K562 (cell line): ENCODE measurements at regions not wholly inside any gene's neighbourhood (a gene's known extent, or its start where the extent isn't known, plus 50 kb on each side); places are given as distances from the start of the nearest gene placed in this dataset.

Experiments
- ATAC-seq: fragments of 200-7000 bp; cut with Tn5 transposase; 3 replicates; pipeline ENCODE4 v1.9.1; 2020; ENCODE audit warnings: moderate library complexity
- BruUV-seq: library from RNA; stranded (reverse); fragments of 400-500 nt; replicated peaks from 2 replicates; lab custom pipeline; 2021; lab: Mats Ljungman, UMichigan
- CTCF ChIA-PET: fragments of 300-600 bp; formaldehyde crosslinking; extraction: SDS; loops from one replicate; lab custom pipeline; 2021; ENCODE audit warnings: low intra/inter-chr PET ratio; lab: Yijun Ruan, JAX
- POLR2A ChIA-PET: fragments of 300-600, 350-650 bp; sonication (Branson Sonifier 250); formaldehyde crosslinking; extraction: SDS; loops from one replicate; lab custom pipeline; 2021; ENCODE audit warnings: antibody characterized with exemption, inconsistent platforms; lab: Yijun Ruan, JAX
- DNase-seq, 4 experiments: peaks; one replicate each; pipeline versions ENCODE4 v3.0.0 to v3.0.0-alpha.2; 2011 to 2018; ENCODE audit warnings: low spot score in 3 of 4, mixed read lengths in 3 of 4; ENCODE audit errors: extremely low read depth in 1 of 4
- FAIRE-seq: peaks from 2 replicates; lab custom pipeline; 2011; peaks lifted over from hg19 to GRCh38; lab: Jason Lieb, UNC
- H2AFZ ChIP-seq: 2 replicates; pipeline ENCODE4 v1.6.0; 2011; ENCODE audit warnings: low read depth, low read length, control low read depth, inconsistent platforms
- H3K27ac ChIP-seq: fragments of 200-600 bp; 3 replicates; pipeline ENCODE4 v1.8.0; 2011; ENCODE audit warnings: low read depth, mild to moderate bottlenecking, control low read depth, inconsistent platforms, low read length, moderate library complexity, mixed read lengths; ENCODE audit errors: extremely low read depth
- H3K27me3 ChIP-seq, 2 experiments: fragments of 300-600 bp in 1 of 2; 2 replicates in 1 of 2; 3 replicates in 1 of 2; pipeline versions ENCODE4 v1.6.0 to v1.8.0; 2011; ENCODE audit warnings: inconsistent platforms in 2 of 2, low read length in 2 of 2, mild to moderate bottlenecking in 1 of 2, mixed read lengths in 1 of 2, moderate library complexity in 1 of 2; ENCODE audit not compliant: control insufficient read depth in 2 of 2, insufficient read depth in 2 of 2
- H3K36me3 ChIP-seq: fragments of 300-600 bp; 3 replicates; pipeline ENCODE4 v1.8.0; 2011; ENCODE audit warnings: mild to moderate bottlenecking, low read length, inconsistent platforms; ENCODE audit not compliant: control insufficient read depth, insufficient read depth
- H3K4me1 ChIP-seq, 2 experiments: fragments of 200-600 bp in 1 of 2; replicated peaks in 1 of 2; 2 replicates in 1 of 2; 3 replicates in 1 of 2; pipeline versions ENCODE4 v1.5.1 to v1.8.0; 2011; ENCODE audit warnings: inconsistent platforms in 2 of 2, low read length in 2 of 2, mild to moderate bottlenecking in 1 of 2, mixed read lengths in 1 of 2, moderate library complexity in 1 of 2; ENCODE audit not compliant: control insufficient read depth in 2 of 2, insufficient read depth in 2 of 2
- H3K4me2 ChIP-seq: 2 replicates; pipeline ENCODE4 v1.6.1; 2011; ENCODE audit warnings: low read length, control low read depth, inconsistent platforms, mixed read lengths; ENCODE audit not compliant: insufficient read depth
- H3K4me3 ChIP-seq: fragments of 200-600 bp; sonication (generic), shearing (Covaris generic); 2 replicates; pipeline ENCODE4 v1.5.1; 2016; ENCODE audit warnings: control low read depth, inconsistent platforms
- H3K79me2 ChIP-seq: fragments of 200-600 bp; 3 replicates; pipeline ENCODE4 v1.8.0; 2011; ENCODE audit warnings: low read length, inconsistent platforms; ENCODE audit not compliant: control insufficient read depth, insufficient read depth
- H3K9ac ChIP-seq, 2 experiments: 2 replicates each; pipeline versions ENCODE4 v1.6.0 to v1.6.1; 2011; ENCODE audit warnings: low read depth in 2 of 2, low read length in 2 of 2, control low read depth in 1 of 2, inconsistent platforms in 1 of 2, mild to moderate bottlenecking in 1 of 2, mixed read lengths in 1 of 2; ENCODE audit not compliant: insufficient read depth in 1 of 2
- H3K9me1 ChIP-seq: one replicate; pipeline ENCODE4 v1.6.0; 2011; ENCODE audit warnings: inconsistent platforms, mild to moderate bottlenecking, low read length, moderate library complexity; ENCODE audit not compliant: control insufficient read depth, insufficient read depth
- H3K9me3 ChIP-seq: replicated peaks from 2 replicates; pipeline ENCODE4 v1.5.1; 2011; ENCODE audit warnings: low read depth, low read length, inconsistent platforms; ENCODE audit not compliant: control insufficient read depth, insufficient read depth
- H4K20me1 ChIP-seq: replicated peaks from 2 replicates; pipeline ENCODE4 v1.6.1; 2011; ENCODE audit warnings: low read length, inconsistent platforms, mixed read lengths; ENCODE audit not compliant: control insufficient read depth, insufficient read depth
- CBX3 ChIP-seq, 2 experiments: IDR thresholded peaks; 1 replicate in 1 of 2; 2 replicates in 1 of 2; pipeline ENCODE4 v1.6.1; 2012; ENCODE audit warnings: inconsistent platforms in 2 of 2, low read length in 2 of 2, borderline replicate concordance in 1 of 2, control low read depth in 1 of 2
- EP300 ChIP-seq: IDR thresholded peaks from 2 replicates; pipeline ENCODE4 v1.6.1; 2012; ENCODE audit warnings: low read length, improper control_type of control experiment
- GATAD2A ChIP-seq: fragments of 450-650 bp; IDR thresholded peaks from 2 replicates; pipeline ENCODE4 v1.6.1; 2017
- HNRNPK ChIP-seq: fragments of 200-400 bp; formaldehyde crosslinking; IDR thresholded peaks from one replicate; pipeline ENCODE4 v1.6.1; 2018; ENCODE audit warnings: mild to moderate bottlenecking, low read depth, low read length; ENCODE audit not compliant: poor library complexity, severe bottlenecking
- KDM1A ChIP-seq, 2 experiments: fragments of 450-650 bp; IDR thresholded peaks; 2 replicates each; pipeline ENCODE4 v1.6.1; 2016; ENCODE audit warnings: mild to moderate bottlenecking in 2 of 2
- MEIS2 ChIP-seq: fragments of 450-650 bp; IDR thresholded peaks from 2 replicates; pipeline ENCODE4 v1.6.1; 2014; ENCODE audit warnings: mild to moderate bottlenecking; ENCODE audit not compliant: partially characterized antibody
- NCOA4 ChIP-seq: fragments of 450-650 bp; IDR thresholded peaks from 2 replicates; pipeline ENCODE4 v1.6.1; 2018; ENCODE audit warnings: mild to moderate bottlenecking; ENCODE audit not compliant: partially characterized antibody
- PKNOX1 ChIP-seq: fragments of 450-650 bp; IDR thresholded peaks from 2 replicates; pipeline ENCODE4 v1.6.1; 2016
- SMARCE1 ChIP-seq: fragments of 450-650 bp; IDR thresholded peaks from 2 replicates; pipeline ENCODE4 v1.7.1; 2016; ENCODE audit warnings: mild to moderate bottlenecking
- SP2 ChIP-seq: IDR thresholded peaks from 2 replicates; pipeline ENCODE4 v1.6.1; 2011; ENCODE audit warnings: mild to moderate bottlenecking, low read depth, low read length, moderate library complexity; ENCODE audit not compliant: poor library complexity, severe bottlenecking; ENCODE audit errors: extremely low read depth
- TRIM25 ChIP-seq: fragments of 450-650 bp; IDR thresholded peaks from 2 replicates; pipeline ENCODE4 v1.7.0; 2016; ENCODE audit warnings: borderline replicate concordance
- ZNF639 ChIP-seq, 2 experiments: fragments of 200-800 bp in 1 of 2; sonication (Bioruptor generic) in 1 of 2; sonication (generic) in 1 of 2; formaldehyde crosslinking in 1 of 2; IDR thresholded peaks in 1 of 2; conservative IDR thresholded peaks in 1 of 2; 2 replicates each; pipeline versions ENCODE4 v1.5.0 to v1.6.1; 2016 to 2020; ENCODE audit warnings: missing compliant biosample characterization in 1 of 2, missing genetic modification characterization in 1 of 2, missing genetic modification reagents in 1 of 2
- WGBS: fragments of 100-300 bp; shearing (Covaris generic); methylation state at CpG from one replicate; pipeline ENCODE4 v1.1.6; 2016; ENCODE audit warnings: low coverage, mixed read lengths; ENCODE audit not compliant: insufficient coverage; ENCODE audit errors: missing lambda C conversion rate; 5-methylcytosine and 5-hydroxymethylcytosine counted together
- in situ Hi-C: fragments of 300-500 bp; cut with MboI; formaldehyde crosslinking; loops from 4 replicates; pipeline ENCODE4 v1.15.0; 2018; ENCODE audit warnings: inconsistent platforms, mixed read lengths
- intact Hi-C: fragments of 100-400 bp; cut with micrococcal nuclease; formaldehyde crosslinking; loops from 2 replicates; pipeline ENCODE4 v1.14.2; 2022
- TF ChIP-seq, protein P1 (sequence below): sonication (generic); formaldehyde crosslinking; IDR thresholded peaks from 2 replicates; pipeline ENCODE4 v1.8.0; 2022; ENCODE audit warnings: mild to moderate bottlenecking, missing genetic modification reagents, borderline replicate concordance

GRCh38 chr3:124178531-124178930 is 186.6 kb upstream of the ROPN1 start:
- H4K20me1 ChIP-seq = no peaks in the 10 kb centered on the region; the same call in 1 of the 2 replicates
- FAIRE-seq (no peak), ATAC-seq (no peak), DNase-seq (no peak)
- 0% methylated on average over 3 of the region's 3 CpGs for WGBS
- TF ChIP-seq SMARCE1 = no peak
- no peak for TF ChIP-seq TRIM25
- no peak for TF ChIP-seq SP2
- TF ChIP-seq ZNF639 (CRISPR knock-in tag; conservative IDR thresholded peaks at IDR 0.05 in 1 of 2, IDR thresholded peaks at IDR 0.05 in 1 of 2) = no peak
- TF ChIP-seq EP300 = no peak
- no peak for TF ChIP-seq NCOA4
- TF ChIP-seq KDM1A (IDR thresholded peaks at IDR 0.05) = no peak
- no peak for TF ChIP-seq MEIS2
- no peak for TF ChIP-seq PKNOX1
- TF ChIP-seq, protein P1, sequence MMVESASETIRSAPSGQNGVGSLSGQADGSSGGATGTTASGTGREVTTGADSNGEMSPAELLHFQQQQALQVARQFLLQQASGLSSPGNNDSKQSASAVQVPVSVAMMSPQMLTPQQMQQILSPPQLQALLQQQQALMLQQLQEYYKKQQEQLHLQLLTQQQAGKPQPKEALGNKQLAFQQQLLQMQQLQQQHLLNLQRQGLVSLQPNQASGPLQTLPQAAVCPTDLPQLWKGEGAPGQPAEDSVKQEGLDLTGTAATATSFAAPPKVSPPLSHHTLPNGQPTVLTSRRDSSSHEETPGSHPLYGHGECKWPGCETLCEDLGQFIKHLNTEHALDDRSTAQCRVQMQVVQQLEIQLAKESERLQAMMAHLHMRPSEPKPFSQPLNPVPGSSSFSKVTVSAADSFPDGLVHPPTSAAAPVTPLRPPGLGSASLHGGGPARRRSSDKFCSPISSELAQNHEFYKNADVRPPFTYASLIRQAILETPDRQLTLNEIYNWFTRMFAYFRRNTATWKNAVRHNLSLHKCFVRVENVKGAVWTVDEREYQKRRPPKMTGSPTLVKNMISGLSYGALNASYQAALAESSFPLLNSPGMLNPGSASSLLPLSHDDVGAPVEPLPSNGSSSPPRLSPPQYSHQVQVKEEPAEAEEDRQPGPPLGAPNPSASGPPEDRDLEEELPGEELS (CRISPR knock-in tag) = no peak
- no peak for TF ChIP-seq HNRNPK
- no peak for TF ChIP-seq CBX3 (IDR thresholded peaks at IDR 0.05; ENCODE audit: borderline replicate concordance in 1 of 2, low read length in 2 of 2)
- TF ChIP-seq GATAD2A = no peak
- H3K36me3 ChIP-seq = no peaks in the 10 kb centered on the region
- H3K9me3 ChIP-seq = no peaks in the 10 kb centered on the region
- no peaks in the 10 kb centered on the region for H3K9me1 ChIP-seq
- H3K4me3 ChIP-seq = no peak overlapping the region
- BruUV-seq = no TSS peak
- in situ Hi-C loops (no loop called here), intact Hi-C loops (no loop called here)
- CTCF ChIA-PET = no interaction called here
- H3K27ac ChIP-seq = no peak overlapping the region
- no peak overlapping the region for H3K9ac ChIP-seq
- POLR2A ChIA-PET = interaction anchor here (0.6 to 1.3 kb wide), 2 partner anchors 10 to 104 kb away, joined by 3 to 4 read pairs; no protein-coding TSS in a partner anchor
- no peak overlapping the region for H3K4me2 ChIP-seq
- H2AFZ ChIP-seq = no peak overlapping the region
- no peaks in the 10 kb centered on the region for H3K4me1 ChIP-seq
- no peaks in the 10 kb centered on the region for H3K27me3 ChIP-seq
- no peaks in the 10 kb centered on the region for H3K79me2 ChIP-seq
